Type B pancreatic cell (in vitro differentiated cells): ENCODE measurements at regions not wholly inside any gene's neighbourhood (a gene's known extent, or its start where the extent isn't known, plus 50 kb on each side); places are given as distances from the start of the nearest gene placed in this dataset. TPM values are rescaled to one million over a fixed set of nuclear protein-coding genes. Genes with fewer than 3 reads are reported as not detected.

Experiments used
- DNase-seq: peaks from one replicate; pipeline ENCODE4 v3.0.0; 2021; ENCODE audit warnings: mixed read lengths; ENCODE audit not compliant: unreplicated experiment; ENCODE audit errors: extremely low spot score
- H3K27ac Mint-ChIP-seq: 2 replicates; pipeline ENCODE4 v1.8.0; 2021; ENCODE audit warnings: mild to moderate bottlenecking, mixed read lengths
- H3K27me3 Mint-ChIP-seq: 2 replicates; pipeline ENCODE4 v1.8.0; 2021; ENCODE audit warnings: mixed read lengths
- H3K36me3 Mint-ChIP-seq: 2 replicates; pipeline ENCODE4 v1.8.0; 2021; ENCODE audit warnings: mixed read lengths
- H3K4me1 Mint-ChIP-seq: one replicate; pipeline ENCODE4 v1.8.0; 2021; ENCODE audit warnings: mixed read lengths; ENCODE audit not compliant: unreplicated experiment
- H3K4me3 Mint-ChIP-seq: 2 replicates; pipeline ENCODE4 v1.8.0; 2021; ENCODE audit warnings: mild to moderate bottlenecking, mixed read lengths
- H3K9me3 Mint-ChIP-seq: 2 replicates; pipeline ENCODE4 v1.8.0; 2021; ENCODE audit warnings: mixed read lengths
- CTCF ChIP-seq: fragments of 200-600 bp; sonication (generic); conservative IDR thresholded peaks from 2 replicates; pipeline ENCODE4 v1.5.0; 2021; ENCODE audit warnings: antibody characterized with exemption, mild to moderate bottlenecking
- microRNA-seq: library from miRNA; unstranded; fragments of <30 nt; microRNA quantifications from one replicate; pipeline ENCODE4, GENCODE V29; 2020

- H3K4me1 Mint-ChIP-seq: peaks cover 12% of the 10 kb centered on the region
- no peak overlapping the region for H3K27ac Mint-ChIP-seq
- no peak for TF ChIP-seq CTCF
- no peaks in the 10 kb centered on the region for H3K27me3 Mint-ChIP-seq
- no peak for DNase-seq
- no peaks in the 10 kb centered on the region for H3K36me3 Mint-ChIP-seq
- H3K4me3 Mint-ChIP-seq: no peak overlapping the region
- peaks cover 5% of the 10 kb centered on the region for H3K9me3 Mint-ChIP-seq
Observed at GRCh38 chr12:24011927-24012507, 62.5 kb upstream of the SOX5 start.

GRCh38 chr12:24008166-24008565 lies 58.7 kb upstream of the SOX5 start:
- H3K27me3 Mint-ChIP-seq: no peaks in the 10 kb centered on the region
- no peak overlapping the region for H3K27ac Mint-ChIP-seq
- TF ChIP-seq CTCF: no peak
- no peaks in the 10 kb centered on the region for H3K4me1 Mint-ChIP-seq
- H3K9me3 Mint-ChIP-seq: peaks cover 5% of the 10 kb centered on the region
- H3K36me3 Mint-ChIP-seq: no peaks in the 10 kb centered on the region
- H3K4me3 Mint-ChIP-seq: no peak overlapping the region
- no peak for DNase-seq

Small RNAs in the stretch of these regions (microRNA-seq; reads per million reads assigned to microRNA genes)
- not detected for gene MIR920
